RWPE2 (cell line): ENCODE measurements at regions not wholly inside any gene's neighbourhood (a gene's known extent, or its start where the extent isn't known, plus 50 kb on each side); places are given as distances from the start of the nearest gene placed in this dataset.
"Not testable (repeated sequence)": the region's sequence is repeated elsewhere in the genome, so short reads cannot be mapped to it uniquely, and the experiment has no call there.

Source experiments
- ATAC-seq: fragments of 200-7000 bp; cut with Tn5 transposase; 3 replicates; pipeline ENCODE4 v1.9.1; 2021; ENCODE audit warnings: low read depth
- DNase-seq: peaks from one replicate; pipeline ENCODE4 v3.0.0-alpha.2; 2020; ENCODE audit warnings: low spot score
- H3K27ac ChIP-seq: fragments of 450-650 bp; 2 replicates; pipeline ENCODE4 v1.5.1; 2017; ENCODE audit warnings: mild to moderate bottlenecking; ENCODE audit not compliant: poor library complexity, severe bottlenecking
- H3K27me3 ChIP-seq: fragments of 250-450 bp; sonication (Bioruptor Pico); 2 replicates; pipeline ENCODE4 v1.5.1; 2021; ENCODE audit warnings: mild to moderate bottlenecking, moderate library complexity; ENCODE audit not compliant: insufficient read depth, poor library complexity, severe bottlenecking
- H3K36me3 ChIP-seq: fragments of 250-450 bp; sonication (Bioruptor Pico); 2 replicates; pipeline ENCODE4 v1.5.1; 2020; ENCODE audit warnings: low read depth, mild to moderate bottlenecking, moderate library complexity
- H3K4me1 ChIP-seq: fragments of 250-450 bp; sonication (Bioruptor Pico); 2 replicates; pipeline ENCODE4 v1.5.1; 2021; ENCODE audit warnings: mild to moderate bottlenecking, moderate library complexity; ENCODE audit not compliant: insufficient read depth, poor library complexity, severe bottlenecking
- H3K4me3 ChIP-seq: fragments of 250-450 bp; sonication (Bioruptor Pico); 2 replicates; pipeline ENCODE4 v1.5.1; 2021; ENCODE audit warnings: mild to moderate bottlenecking, moderate library complexity; ENCODE audit not compliant: severe bottlenecking
- H3K9me3 ChIP-seq: fragments of 250-450 bp; sonication (Bioruptor Pico); 2 replicates; pipeline ENCODE4 v1.5.1; 2021; ENCODE audit warnings: mild to moderate bottlenecking, moderate library complexity; ENCODE audit not compliant: severe bottlenecking
- TF ChIP-seq, protein P1 (sequence below): fragments of 450-650 bp; IDR thresholded peaks from one replicate; pipeline ENCODE4 v1.5.1; 2017; ENCODE audit warnings: mild to moderate bottlenecking, moderate library complexity; ENCODE audit not compliant: poor library complexity, severe bottlenecking

DNA sequence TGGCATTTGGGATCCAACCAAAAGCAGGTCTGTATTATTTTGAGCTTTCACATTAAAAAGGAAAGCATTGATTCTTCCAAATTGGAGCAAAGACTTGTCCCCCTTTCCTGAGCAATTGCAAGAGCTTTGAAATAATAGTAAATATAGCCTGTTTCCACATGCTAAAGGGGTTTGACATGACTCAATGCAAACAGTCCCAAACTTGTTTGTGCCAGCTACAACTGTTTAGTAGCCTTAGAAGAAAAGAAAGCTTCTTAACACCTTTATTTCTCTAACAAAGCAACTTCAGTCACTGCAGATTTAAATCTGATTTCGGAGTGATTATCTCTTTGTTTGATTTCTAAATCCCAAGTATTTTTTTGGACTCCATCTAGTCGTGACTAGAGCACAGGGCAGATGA, 180.2 kb downstream of the SEMA6D start:
- Histone ChIP-seq H3K9me3 (no peaks in the 10 kb centered on the region), H3K36me3 (no peaks in the 10 kb centered on the region), H3K4me3 (no peak overlapping the region), H3K27ac (no peak overlapping the region), H3K27me3 (no peaks in the 10 kb centered on the region), H3K4me1 (peaks cover 17% of the 10 kb centered on the region)
- TF ChIP-seq, protein P1, sequence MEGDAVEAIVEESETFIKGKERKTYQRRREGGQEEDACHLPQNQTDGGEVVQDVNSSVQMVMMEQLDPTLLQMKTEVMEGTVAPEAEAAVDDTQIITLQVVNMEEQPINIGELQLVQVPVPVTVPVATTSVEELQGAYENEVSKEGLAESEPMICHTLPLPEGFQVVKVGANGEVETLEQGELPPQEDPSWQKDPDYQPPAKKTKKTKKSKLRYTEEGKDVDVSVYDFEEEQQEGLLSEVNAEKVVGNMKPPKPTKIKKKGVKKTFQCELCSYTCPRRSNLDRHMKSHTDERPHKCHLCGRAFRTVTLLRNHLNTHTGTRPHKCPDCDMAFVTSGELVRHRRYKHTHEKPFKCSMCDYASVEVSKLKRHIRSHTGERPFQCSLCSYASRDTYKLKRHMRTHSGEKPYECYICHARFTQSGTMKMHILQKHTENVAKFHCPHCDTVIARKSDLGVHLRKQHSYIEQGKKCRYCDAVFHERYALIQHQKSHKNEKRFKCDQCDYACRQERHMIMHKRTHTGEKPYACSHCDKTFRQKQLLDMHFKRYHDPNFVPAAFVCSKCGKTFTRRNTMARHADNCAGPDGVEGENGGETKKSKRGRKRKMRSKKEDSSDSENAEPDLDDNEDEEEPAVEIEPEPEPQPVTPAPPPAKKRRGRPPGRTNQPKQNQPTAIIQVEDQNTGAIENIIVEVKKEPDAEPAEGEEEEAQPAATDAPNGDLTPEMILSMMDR = no peak
- DNase-seq (no peak), ATAC-seq (peak; percentile 63; the same call in 2 of the 3 replicates)

DNA sequence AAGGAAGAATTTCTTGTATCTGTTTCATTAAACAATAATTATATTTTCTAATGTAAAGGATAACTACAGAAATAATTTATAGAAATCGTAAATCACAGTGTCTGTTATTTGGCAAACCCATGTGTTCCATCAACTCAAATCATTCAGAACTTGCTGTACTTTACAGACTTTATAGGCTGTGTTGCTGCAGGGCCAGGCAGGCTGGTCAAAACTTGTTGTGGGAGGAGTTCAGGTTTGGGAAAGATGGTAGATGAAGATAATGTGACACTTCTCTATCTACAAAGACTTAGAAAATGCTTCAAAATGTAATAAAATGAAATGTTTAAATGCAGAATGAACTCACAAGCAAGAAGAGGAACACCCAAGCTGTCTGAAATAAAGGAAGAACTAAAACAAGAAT, 183.4 kb downstream of the SEMA6D start:
- H3K4me3 ChIP-seq = no peak overlapping the region
- H3K4me1 ChIP-seq = peaks cover 17% of the 10 kb centered on the region
- peaks cover 17% of the 10 kb centered on the region for H3K9me3 ChIP-seq
- TF ChIP-seq, protein P1 = no peak
- no peaks in the 10 kb centered on the region for H3K27me3 ChIP-seq
- H3K36me3 ChIP-seq = no peaks in the 10 kb centered on the region
- DNase-seq (no peak), ATAC-seq (peak; percentile 56; the same call in 1 of the 3 replicates)
- peak overlapping the region; percentile 31 for H3K27ac ChIP-seq

DNA sequence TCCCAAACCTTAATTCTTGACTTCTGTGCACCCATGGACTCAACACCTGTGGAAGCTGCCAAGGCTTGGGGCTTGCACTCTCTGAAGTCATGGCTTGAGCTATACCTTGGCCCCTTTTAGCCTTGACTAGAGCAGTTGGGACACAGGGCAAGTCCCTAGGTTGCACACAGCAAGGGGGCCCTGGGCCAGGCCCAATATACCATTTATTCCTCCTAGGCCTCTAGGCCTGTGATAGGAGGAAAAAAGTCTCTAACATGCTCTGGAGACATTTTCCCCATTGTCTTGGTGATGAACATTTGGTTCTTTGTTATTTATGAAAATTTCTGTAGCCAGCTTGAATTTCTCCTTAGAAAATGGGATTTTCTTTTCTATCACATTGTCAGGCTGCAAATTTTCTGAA, 186.1 kb downstream of the SEMA6D start:
- Histone ChIP-seq H3K4me3 (no peak overlapping the region), H3K27ac (no peak overlapping the region), H3K4me1 (peaks cover 8% of the 10 kb centered on the region), H3K27me3 (no peaks in the 10 kb centered on the region), H3K36me3 (no peaks in the 10 kb centered on the region), H3K9me3 (peaks cover 17% of the 10 kb centered on the region)
- TF ChIP-seq, protein P1 = no peak
- ATAC-seq (no peak), DNase-seq (no peak)

DNA sequence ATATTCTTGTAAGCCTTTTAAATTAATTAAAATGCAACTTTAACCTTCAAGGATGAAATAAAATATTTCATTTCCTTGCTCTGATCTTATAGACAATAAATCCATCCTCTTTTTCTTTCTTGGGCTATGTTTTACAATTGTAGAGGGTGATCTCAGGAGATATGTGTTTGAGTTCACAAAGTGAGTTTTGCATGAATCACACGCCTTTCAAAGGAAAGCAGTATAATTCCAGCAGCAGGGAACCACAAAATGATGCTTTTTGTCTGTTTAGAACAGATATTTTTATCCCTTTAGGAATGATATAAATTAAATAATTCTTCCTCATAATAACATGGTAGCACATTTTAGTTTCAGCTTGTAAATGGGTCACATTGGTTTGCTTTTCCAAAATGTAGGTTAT, 191.2 kb downstream of the SEMA6D start:
- ATAC-seq (no peak), DNase-seq (no peak)
- peaks cover 9% of the 10 kb centered on the region for H3K9me3 ChIP-seq
- no peaks in the 10 kb centered on the region for H3K27me3 ChIP-seq
- H3K4me1 ChIP-seq = no peaks in the 10 kb centered on the region
- no peak overlapping the region for H3K4me3 ChIP-seq
- H3K27ac ChIP-seq = no peak overlapping the region
- TF ChIP-seq, protein P1 = no peak
- no peaks in the 10 kb centered on the region for H3K36me3 ChIP-seq

DNA sequence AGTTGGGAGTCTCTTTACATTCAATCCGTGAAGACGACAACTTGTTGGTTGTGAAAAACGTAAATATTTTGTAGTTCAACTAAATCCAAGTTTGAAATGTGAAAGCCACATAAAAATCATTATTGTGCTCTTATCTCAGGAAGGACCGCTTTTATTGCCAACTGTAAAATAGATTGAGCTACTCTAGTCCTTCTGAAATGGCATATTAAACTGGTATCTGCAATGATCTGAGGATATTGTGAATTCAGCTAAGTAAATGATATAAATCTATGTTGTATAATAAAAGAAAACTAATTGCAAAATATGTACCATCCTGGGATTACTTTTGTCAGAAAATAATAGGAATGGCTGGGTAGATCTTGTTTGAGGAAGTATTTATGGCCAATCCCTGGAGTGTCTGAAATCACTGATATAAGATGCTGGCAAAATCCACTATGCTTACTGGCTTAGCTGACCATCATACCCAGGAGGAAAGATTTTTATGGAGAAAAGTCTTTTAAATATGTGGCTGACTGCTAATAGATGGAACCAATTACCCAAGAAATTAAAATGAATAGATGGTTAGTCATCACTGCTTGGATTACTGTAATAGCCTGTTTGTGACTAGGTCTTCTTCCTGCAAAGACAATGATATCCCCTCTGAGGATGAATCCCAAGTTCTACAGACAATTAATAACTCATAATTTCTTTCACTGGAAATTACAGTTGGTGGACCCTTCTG, 191.8 kb downstream of the SEMA6D start:
- peak; percentile 82 for ATAC-seq
- no peaks in the 10 kb centered on the region for H3K4me1 ChIP-seq
- no peak overlapping the region for H3K27ac ChIP-seq
- TF ChIP-seq, protein P1 = no peak
- no peaks in the 10 kb centered on the region for H3K27me3 ChIP-seq
- no peak overlapping the region for H3K4me3 ChIP-seq
- H3K9me3 ChIP-seq = peaks cover 5% of the 10 kb centered on the region
- DNase-seq = no peak
- no peaks in the 10 kb centered on the region for H3K36me3 ChIP-seq

DNA sequence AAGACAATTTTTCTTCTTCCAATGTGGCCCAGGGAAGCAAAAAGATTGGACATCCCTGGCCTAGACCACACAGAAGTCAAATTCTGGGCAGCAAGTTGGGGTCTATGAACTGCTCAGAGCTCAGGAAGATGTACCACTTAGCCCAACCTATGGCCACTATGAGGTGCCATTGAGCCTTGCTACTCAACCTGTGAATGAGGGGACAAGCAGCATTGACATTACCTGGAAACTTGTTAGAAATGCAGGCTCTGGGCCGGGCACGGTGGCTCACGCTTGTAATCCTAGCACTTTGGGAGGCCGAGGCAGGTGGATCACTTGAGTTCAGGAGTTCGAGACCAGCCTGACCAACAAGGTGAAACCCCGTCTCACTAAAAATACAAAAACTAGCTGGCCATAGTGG, 195.6 kb downstream of the SEMA6D start:
- not testable (repeated sequence) for DNase-seq, ATAC-seq, H3K4me3 ChIP-seq, H3K27me3 ChIP-seq, H3K27ac ChIP-seq, H3K9me3 ChIP-seq, H3K36me3 ChIP-seq, H3K4me1 ChIP-seq
